Panc1 (cell line): ENCODE measurements at regions not wholly inside any gene's neighbourhood (a gene's known extent, or its start where the extent isn't known, plus 50 kb on each side); places are given as distances from the start of the nearest gene placed in this dataset.

Experiments
- ATAC-seq: fragments of 200-7000 bp; cut with Tn5 transposase; 2 replicates; pipeline ENCODE4 v1.9.1; 2020; ENCODE audit warnings: mild to moderate bottlenecking, moderate library complexity
- BruUV-seq: library from RNA; stranded (reverse); fragments of 400-500 nt; replicated peaks from 2 replicates; lab custom pipeline; 2021; lab: Mats Ljungman, UMichigan
- CTCF ChIA-PET: fragments of 300-600 bp; sonication (Branson Sonifier 250); formaldehyde crosslinking; loops from one replicate; lab custom pipeline; 2022; ENCODE audit warnings: antibody characterized with exemption; lab: Charles Lee
- POLR2A ChIA-PET: fragments of 300-600 bp; sonication (Branson Sonifier 250); formaldehyde crosslinking; loops from one replicate; lab custom pipeline; 2022; ENCODE audit warnings: antibody characterized with exemption; lab: Charles Lee
- DNase-seq: peaks from one replicate; pipeline ENCODE4 v3.0.0-alpha.2; 2010; ENCODE audit warnings: low read depth, low spot score
- H3K27ac ChIP-seq: 2 replicates; pipeline ENCODE4 v1.5.1; 2011; ENCODE audit warnings: mild to moderate bottlenecking, low read length, inconsistent platforms
- H3K27me3 ChIP-seq: fragments of 200-500 bp; sonication (Bioruptor generic); 2 replicates; pipeline ENCODE4 v1.6.0; 2014; ENCODE audit warnings: low read length, inconsistent platforms; ENCODE audit not compliant: control insufficient read depth, insufficient read depth
- H3K36me3 ChIP-seq: fragments of 200-500 bp; sonication (Bioruptor generic); 2 replicates; pipeline ENCODE4 v1.5.1; 2014; ENCODE audit warnings: inconsistent platforms, mild to moderate bottlenecking, low read length, moderate library complexity; ENCODE audit not compliant: control insufficient read depth, insufficient read depth
- H3K4me1 ChIP-seq: 2 replicates; pipeline ENCODE4 v1.5.1; 2011; ENCODE audit warnings: inconsistent platforms, mild to moderate bottlenecking, low read length, moderate library complexity; ENCODE audit not compliant: control insufficient read depth, insufficient read depth
- H3K4me3 ChIP-seq, 2 experiments: 2 replicates each; pipeline ENCODE4 v1.5.1; 2011 to 2012; ENCODE audit warnings: low read depth in 2 of 2, low read length in 2 of 2, mild to moderate bottlenecking in 2 of 2, inconsistent platforms in 1 of 2, moderate library complexity in 1 of 2
- H3K9me3 ChIP-seq: fragments of 200-500 bp; sonication (Bioruptor generic); 2 replicates; pipeline ENCODE4 v1.5.1; 2014; ENCODE audit warnings: low read depth, mild to moderate bottlenecking, inconsistent platforms, low read length, moderate library complexity; ENCODE audit not compliant: control insufficient read depth, insufficient read depth
- POLR2AphosphoS5 ChIP-seq: IDR thresholded peaks from 2 replicates; pipeline ENCODE4 v1.6.1; 2012; ENCODE audit warnings: mild to moderate bottlenecking, low read depth, low read length, moderate library complexity
- SIN3A ChIP-seq: IDR thresholded peaks from 2 replicates; pipeline ENCODE4 v1.6.1; 2012; ENCODE audit warnings: low read depth, mild to moderate bottlenecking, low read length, moderate library complexity, borderline replicate concordance; ENCODE audit not compliant: insufficient read depth
- TCF7L2 ChIP-seq: IDR thresholded peaks from 2 replicates; pipeline ENCODE4 v1.6.1; 2011; ENCODE audit warnings: mild to moderate bottlenecking, low read depth, low read length, inconsistent platforms
- in situ Hi-C: cut with HindIII; loops from 2 replicates; pipeline ENCODE4 v1.10.0; 2016; ENCODE audit warnings: low sequenced_read_pairs, low pct_unique_long_range_greater_than_20kb
- intact Hi-C: fragments of 100-400 bp; cut with micrococcal nuclease; formaldehyde crosslinking; loops from one replicate; pipeline ENCODE4 v1.10.0; 2022; ENCODE audit not compliant: unreplicated experiment
- TF ChIP-seq, protein P1 (sequence below), 2 experiments: IDR thresholded peaks; 2 replicates each; pipeline ENCODE4 v1.6.1; 2011 to 2012; ENCODE audit warnings: low read depth in 2 of 2, control low read depth in 1 of 2, low read length in 1 of 2, mild to moderate bottlenecking in 1 of 2, moderate library complexity in 1 of 2; ENCODE audit not compliant: insufficient read depth in 1 of 2
- TF ChIP-seq, protein P2 (sequence below): fragments of 450-650 bp; IDR thresholded peaks from 2 replicates; pipeline ENCODE4 v1.5.1; 2017; ENCODE audit warnings: mild to moderate bottlenecking

DNA sequence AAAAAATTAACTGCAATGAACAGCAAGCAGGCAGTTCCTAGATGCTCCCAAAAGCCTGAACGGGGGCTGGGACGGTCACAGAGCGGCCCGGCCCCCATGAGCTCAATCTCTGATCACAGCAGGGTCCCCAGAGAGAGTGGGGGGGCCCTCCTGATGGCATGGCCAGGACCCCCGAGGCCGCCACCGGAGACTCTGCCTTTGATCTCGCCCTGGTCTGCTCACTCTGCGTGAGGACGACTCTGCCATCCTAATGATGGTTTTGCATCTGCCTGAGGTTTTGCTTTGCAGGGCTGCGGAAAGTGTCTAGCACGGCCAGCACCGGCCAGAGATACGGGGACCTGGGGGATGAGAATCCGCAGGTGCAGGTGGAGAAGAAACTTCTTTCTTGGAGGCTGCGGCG, 103.8 kb downstream of the SHOX start:
- H3K4me3 ChIP-seq: no peak overlapping the region
- ChIA-PET POLR2A (no interaction called here), CTCF (no interaction called here)
- in situ Hi-C loops (no loop called here), intact Hi-C loops (no loop called here)
- TF ChIP-seq, protein P1, sequence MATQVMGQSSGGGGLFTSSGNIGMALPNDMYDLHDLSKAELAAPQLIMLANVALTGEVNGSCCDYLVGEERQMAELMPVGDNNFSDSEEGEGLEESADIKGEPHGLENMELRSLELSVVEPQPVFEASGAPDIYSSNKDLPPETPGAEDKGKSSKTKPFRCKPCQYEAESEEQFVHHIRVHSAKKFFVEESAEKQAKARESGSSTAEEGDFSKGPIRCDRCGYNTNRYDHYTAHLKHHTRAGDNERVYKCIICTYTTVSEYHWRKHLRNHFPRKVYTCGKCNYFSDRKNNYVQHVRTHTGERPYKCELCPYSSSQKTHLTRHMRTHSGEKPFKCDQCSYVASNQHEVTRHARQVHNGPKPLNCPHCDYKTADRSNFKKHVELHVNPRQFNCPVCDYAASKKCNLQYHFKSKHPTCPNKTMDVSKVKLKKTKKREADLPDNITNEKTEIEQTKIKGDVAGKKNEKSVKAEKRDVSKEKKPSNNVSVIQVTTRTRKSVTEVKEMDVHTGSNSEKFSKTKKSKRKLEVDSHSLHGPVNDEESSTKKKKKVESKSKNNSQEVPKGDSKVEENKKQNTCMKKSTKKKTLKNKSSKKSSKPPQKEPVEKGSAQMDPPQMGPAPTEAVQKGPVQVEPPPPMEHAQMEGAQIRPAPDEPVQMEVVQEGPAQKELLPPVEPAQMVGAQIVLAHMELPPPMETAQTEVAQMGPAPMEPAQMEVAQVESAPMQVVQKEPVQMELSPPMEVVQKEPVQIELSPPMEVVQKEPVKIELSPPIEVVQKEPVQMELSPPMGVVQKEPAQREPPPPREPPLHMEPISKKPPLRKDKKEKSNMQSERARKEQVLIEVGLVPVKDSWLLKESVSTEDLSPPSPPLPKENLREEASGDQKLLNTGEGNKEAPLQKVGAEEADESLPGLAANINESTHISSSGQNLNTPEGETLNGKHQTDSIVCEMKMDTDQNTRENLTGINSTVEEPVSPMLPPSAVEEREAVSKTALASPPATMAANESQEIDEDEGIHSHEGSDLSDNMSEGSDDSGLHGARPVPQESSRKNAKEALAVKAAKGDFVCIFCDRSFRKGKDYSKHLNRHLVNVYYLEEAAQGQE (IDR thresholded peaks at IDR 0.05; ENCODE audit: insufficient read depth in 1 of 2, low read depth in 2 of 2, low read length in 1 of 2): no peak
- BruUV-seq: no TSS peak
- ATAC-seq: no peak
- DNase-seq: no peak
- no peaks in the 10 kb centered on the region for H3K4me1 ChIP-seq
- H3K36me3 ChIP-seq: no peaks in the 10 kb centered on the region
- H3K27ac ChIP-seq: no peak overlapping the region
- H3K9me3 ChIP-seq: no peaks in the 10 kb centered on the region
- no peaks in the 10 kb centered on the region for H3K27me3 ChIP-seq

DNA sequence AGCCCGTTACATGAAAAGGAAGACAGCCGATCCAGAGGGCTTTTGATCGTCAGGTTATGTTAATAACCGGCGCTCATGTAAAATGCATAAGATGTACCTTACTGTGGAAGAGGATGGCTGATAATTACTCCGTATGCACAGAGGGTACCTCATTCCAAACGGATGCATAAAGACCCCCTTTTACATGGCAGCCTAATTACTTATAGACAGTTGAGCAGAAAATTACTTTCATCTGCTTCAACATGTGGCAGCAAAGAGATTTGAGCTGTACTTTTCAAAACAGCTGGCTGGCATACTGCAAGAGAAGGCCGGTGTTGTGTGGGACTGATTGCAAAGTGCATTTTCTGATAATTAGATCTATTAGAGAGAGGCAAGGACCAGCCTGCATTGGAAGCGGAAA, 103.4 kb downstream of the SHOX start:
- intact Hi-C loops: no loop called here
- DNase-seq (no peak), ATAC-seq (no peak)
- in situ Hi-C loops: no loop called here
- POLR2A ChIA-PET: no interaction called here
- H3K9me3 ChIP-seq: no peaks in the 10 kb centered on the region
- no peaks in the 10 kb centered on the region for H3K36me3 ChIP-seq
- CTCF ChIA-PET: no interaction called here
- no peaks in the 10 kb centered on the region for H3K4me1 ChIP-seq
- H3K4me3 ChIP-seq: no peak overlapping the region
- no TSS peak for BruUV-seq
- TF ChIP-seq TCF7L2 (no peak), SIN3A (no peak), POLR2AphosphoS5 (no peak)
- TF ChIP-seq, protein P2, sequence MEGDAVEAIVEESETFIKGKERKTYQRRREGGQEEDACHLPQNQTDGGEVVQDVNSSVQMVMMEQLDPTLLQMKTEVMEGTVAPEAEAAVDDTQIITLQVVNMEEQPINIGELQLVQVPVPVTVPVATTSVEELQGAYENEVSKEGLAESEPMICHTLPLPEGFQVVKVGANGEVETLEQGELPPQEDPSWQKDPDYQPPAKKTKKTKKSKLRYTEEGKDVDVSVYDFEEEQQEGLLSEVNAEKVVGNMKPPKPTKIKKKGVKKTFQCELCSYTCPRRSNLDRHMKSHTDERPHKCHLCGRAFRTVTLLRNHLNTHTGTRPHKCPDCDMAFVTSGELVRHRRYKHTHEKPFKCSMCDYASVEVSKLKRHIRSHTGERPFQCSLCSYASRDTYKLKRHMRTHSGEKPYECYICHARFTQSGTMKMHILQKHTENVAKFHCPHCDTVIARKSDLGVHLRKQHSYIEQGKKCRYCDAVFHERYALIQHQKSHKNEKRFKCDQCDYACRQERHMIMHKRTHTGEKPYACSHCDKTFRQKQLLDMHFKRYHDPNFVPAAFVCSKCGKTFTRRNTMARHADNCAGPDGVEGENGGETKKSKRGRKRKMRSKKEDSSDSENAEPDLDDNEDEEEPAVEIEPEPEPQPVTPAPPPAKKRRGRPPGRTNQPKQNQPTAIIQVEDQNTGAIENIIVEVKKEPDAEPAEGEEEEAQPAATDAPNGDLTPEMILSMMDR: no peak
- TF ChIP-seq, protein P1 (IDR thresholded peaks at IDR 0.05; ENCODE audit: insufficient read depth in 1 of 2, low read depth in 2 of 2, low read length in 1 of 2): no peak
- H3K27ac ChIP-seq: no peak overlapping the region
- no peaks in the 10 kb centered on the region for H3K27me3 ChIP-seq
